GM19397 (cell line): ENCODE measurements at regions not wholly inside any gene's neighbourhood (a gene's known extent, or its start where the extent isn't known, plus 50 kb on each side); places are given as distances from the start of the nearest gene placed in this dataset.
"Not testable (repeated sequence)": the region's sequence is repeated elsewhere in the genome, so short reads cannot be mapped to it uniquely, and the experiment has no call there.

Experiments used
- ATAC-seq: cut with Tn5 transposase; IDR thresholded peaks from one replicate; pipeline ENCODE4 v1.9.1; 2021; ENCODE audit warnings: mild to moderate bottlenecking, moderate library complexity; ENCODE audit not compliant: unreplicated experiment

- not testable (repeated sequence) for ATAC-seq
Observed at GRCh38 chr11:38595359-38596016, 1997.5 kb upstream of the RAG2 start.

- no peak for ATAC-seq
Observed at GRCh38 chr11:38594895-38595294, 1996.9 kb upstream of the RAG2 start.

GRCh38 chr11:38593649-38594048 is 1995.6 kb upstream of the RAG2 start:
- no peak for ATAC-seq

DNA sequence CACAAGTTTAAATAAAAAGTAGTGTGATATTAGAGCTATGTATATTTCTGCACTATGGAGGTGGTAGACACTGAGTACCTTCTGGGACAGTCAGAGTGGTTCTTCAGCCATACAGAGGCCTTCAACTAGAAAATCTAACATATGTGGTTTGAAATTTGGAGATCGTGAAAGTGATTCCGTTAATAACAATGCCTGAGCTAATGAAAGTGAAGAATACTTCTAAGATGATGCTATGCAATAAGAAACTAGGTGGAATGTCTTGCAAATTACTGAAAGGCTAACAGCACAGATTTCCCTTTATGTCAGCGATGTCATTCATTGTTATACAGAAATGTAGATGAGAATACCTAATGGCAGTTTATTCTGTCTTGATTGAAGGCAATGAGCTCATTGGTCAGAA is 1984.7 kb upstream of the RAG2 start:
- ATAC-seq, result no peak

GRCh38 chr11:38582151-38582550 is 1984.1 kb upstream of the RAG2 start:
- ATAC-seq, result no peak

DNA sequence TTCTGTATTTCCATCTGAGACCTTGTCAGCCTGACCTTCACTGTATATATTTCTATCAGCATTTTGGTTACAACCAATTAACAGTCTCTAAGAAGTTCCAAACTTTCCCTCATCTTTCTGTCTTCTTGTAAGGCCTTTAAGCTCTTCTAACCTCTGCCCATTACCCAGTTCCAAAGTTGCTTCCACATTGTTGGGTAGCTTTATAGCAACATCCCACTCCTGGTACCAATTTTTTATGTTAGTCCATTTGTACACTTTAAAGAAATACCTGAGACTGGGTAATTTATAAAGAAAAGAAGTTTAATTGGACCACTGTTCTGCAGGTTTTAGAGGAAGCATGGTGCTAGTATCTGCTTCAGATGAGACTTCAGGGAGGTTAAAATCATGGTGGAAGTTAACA is 1979.7 kb upstream of the RAG2 start:
- ATAC-seq, result no peak

DNA sequence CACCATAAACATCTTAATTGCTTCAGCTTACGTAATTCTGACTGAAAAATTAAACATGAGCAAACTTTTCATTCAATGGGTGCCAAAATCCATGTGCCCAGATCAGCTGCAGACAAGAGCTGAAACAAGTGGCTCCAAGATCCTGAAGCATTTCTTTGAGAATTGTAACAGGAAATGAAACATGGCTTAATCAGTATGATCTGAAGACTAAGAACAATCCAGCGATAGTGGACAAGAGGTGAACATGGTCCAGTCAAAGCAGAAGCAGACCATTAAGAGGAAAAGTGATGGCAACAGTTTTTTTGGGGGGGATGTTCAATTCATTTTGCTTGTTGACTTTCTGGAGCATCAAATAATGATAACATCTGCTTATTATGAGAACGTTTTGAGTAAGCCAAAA is 1964.5 kb upstream of the RAG2 start:
- ATAC-seq, result no peak

GRCh38 chr11:38553148-38553547 is 1955.1 kb upstream of the RAG2 start:
- no peak for ATAC-seq

GRCh38 chr11:38547462-38547861 is 1949.4 kb upstream of the RAG2 start:
- no peak for ATAC-seq

- ATAC-seq, result no peak
Observed at GRCh38 chr11:38543986-38544385, 1946.0 kb upstream of the RAG2 start.

DNA sequence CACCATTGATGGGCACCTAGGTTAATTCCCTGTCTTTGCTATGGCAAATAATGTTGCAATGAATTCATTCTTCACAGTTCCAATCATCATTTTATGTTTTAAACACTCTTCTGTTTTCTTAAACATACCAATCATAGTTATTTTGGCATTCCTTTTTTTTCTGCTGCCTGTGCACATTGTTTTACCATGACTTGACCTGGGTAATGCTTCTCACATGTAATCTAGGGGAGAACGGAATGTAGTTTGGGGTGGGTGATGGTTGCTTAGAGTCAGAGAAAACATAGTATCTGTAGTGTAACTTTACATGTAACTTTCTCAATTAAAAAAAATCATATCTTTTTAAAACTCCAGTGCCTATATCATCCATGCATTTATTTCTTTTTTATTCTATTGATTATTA is 1945.3 kb upstream of the RAG2 start:
- no peak for ATAC-seq

DNA sequence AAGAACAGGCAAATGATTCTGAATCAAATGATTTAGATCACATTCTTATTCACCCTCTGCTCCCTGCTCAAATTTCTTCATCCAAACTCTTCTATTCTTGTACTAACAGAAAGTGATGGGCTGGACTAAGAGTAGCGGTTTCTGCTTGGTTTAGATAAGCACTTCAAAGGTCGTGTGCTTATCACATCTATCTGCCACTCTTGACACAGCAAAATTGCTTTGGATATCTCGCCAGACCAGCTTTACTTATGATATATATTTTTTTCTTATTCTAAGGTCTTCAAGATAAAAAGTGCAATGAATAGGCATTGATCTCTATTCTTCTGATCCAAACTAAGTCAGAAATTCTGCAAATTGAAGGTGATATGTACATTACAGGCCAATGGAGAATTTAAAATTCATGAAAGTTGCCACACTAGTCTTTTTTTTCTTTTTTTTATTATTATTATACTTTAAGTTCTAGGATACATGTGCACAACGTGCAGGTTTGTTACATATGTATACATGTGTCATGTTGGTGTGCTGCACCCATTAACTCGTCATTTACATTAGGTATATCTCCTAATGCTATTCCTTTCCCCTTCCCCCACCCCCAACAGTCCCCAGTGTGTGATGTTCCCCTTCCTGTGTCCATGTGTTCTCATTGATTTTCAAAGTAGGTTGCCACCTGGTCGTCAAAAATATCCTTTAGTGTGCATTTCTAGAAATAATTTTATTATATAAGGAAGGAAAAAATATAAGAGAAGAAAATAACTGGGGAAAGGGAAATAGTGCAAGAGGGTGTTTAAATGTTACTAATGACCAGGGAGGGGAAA is 1941.0 kb upstream of the RAG2 start:
- no peak for ATAC-seq

DNA sequence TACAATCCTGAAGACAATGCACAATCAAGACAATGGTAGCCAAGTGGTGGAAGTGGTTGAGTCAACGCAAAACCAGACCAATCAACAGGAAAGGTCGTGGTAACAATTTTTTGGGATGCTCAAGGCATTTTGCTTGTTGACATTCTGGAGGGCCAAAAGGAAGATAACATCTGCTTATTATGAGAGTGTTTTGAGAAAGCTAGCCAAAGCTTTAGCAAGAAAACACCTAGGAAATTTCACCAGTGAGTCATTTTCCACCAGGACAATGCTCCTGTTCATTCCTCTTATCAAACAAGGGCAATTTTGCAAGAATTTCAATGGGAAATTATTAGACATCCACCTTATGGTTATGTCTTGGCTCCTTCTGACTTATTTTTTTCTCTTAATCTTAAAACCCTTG is 1932.2 kb upstream of the RAG2 start:
- ATAC-seq, result no peak

- ATAC-seq, result no peak
Observed at GRCh38 chr11:38524945-38525344, 1926.9 kb upstream of the RAG2 start.

- ATAC-seq, result no peak
Observed at GRCh38 chr11:38517991-38518390, 1920.0 kb upstream of the RAG2 start.

- ATAC-seq, result not testable (repeated sequence)
Observed at GRCh38 chr11:38512830-38513229, 1914.8 kb upstream of the RAG2 start.

DNA sequence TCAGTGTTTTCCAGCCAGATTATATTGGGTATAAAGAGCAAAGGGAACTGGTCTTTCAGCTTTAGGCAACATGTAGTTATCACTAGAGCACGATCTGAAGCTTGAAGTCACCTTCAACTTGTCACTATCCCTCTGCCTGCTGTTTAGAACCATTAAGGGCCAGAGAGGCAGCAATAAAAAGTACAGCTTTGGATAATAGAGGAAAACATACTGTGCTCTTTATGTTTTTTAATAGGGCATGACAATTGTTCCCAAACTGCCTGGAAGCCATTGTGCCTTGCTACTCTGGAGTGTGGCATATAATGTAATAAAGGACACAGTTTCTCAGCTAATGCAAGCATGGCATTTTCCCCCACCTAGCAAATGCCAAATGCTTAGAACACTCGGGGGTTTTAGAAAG is 1912.0 kb upstream of the RAG2 start:
- ATAC-seq, result no peak

DNA sequence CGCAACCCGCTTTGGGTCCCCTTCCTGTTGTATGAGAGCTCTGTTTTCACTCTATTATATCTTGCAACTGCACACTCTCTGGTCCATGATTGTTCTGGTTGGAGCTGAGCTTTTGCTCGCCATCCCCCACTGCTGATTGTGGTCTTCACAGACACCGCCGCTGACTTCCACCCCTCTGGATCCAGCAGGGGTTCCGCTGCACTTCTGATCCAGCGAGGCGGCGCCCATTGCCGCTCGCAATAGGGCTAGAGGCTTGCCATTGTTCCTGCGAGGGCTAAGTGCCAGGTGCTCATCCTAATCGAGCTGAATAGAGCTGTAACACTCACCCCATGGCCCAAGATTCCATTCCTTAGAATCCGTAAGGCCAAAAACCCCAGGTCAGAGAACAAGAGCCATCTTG is 1905.8 kb upstream of the RAG2 start:
- ATAC-seq, result no peak

DNA sequence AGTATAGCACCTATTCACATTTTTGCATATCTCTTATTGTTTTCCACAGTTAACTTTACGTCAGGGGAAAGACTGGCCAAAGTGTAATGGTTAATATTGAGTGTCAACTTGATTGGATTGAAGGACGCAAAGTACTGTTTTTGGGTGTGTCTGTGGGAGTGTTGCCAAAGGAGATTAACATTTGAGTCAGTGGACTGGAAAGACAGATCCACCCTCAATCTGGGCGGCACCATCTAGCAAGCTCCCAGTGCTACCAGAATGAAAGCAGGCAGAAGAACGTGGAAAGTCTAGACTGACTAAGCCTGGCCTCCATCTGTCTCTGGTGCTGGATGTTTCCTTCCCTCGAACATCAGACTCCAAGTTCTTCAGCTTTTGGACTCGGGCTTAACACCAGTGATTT is 1900.7 kb upstream of the RAG2 start:
- ATAC-seq, result no peak

- no peak for ATAC-seq
Observed at GRCh38 chr11:38491986-38492385, 1894.0 kb upstream of the RAG2 start.

DNA sequence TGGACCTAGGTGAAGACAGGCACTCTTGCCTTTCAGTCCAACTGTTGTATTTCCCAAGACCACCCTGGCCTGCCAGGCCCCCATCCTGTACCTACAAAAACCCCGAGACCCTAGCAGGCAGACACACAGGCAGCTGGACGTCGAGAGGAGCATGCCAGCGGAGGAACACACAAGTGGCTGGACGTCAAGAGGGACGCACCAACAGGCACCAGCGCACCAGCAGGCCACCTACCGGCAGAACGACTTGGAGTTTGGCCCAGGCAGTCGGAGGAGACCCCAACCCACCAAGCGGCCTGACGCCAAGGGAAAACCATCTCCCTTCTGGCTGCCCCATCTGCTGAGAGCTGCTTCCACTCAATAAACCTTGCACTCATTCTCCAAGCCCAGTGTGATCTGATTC is 1883.4 kb upstream of the RAG2 start:
- no peak for ATAC-seq

- no peak for ATAC-seq
Observed at GRCh38 chr11:38476808-38477575, 1879.0 kb upstream of the RAG2 start.
